A673 (cell line): ENCODE measurements at regions not wholly inside any gene's neighbourhood (a gene's known extent, or its start where the extent isn't known, plus 50 kb on each side); places are given as distances from the start of the nearest gene placed in this dataset.

Source experiments
- EZH2 ChIP-seq: fragments of 200-600 bp; sonication (generic); IDR thresholded peaks from 2 replicates; pipeline ENCODE4 v1.6.1; 2017; ENCODE audit warnings: borderline replicate concordance, low read depth, mild to moderate bottlenecking, mixed read lengths, antibody characterized with exemption, low read length; ENCODE audit not compliant: poor library complexity, severe bottlenecking
- TF ChIP-seq, protein P1 (sequence below): fragments of 300-800, 200-600 bp; sonication (generic); conservative IDR thresholded peaks from 2 replicates; pipeline ENCODE4 v1.5.1; 2017; ENCODE audit warnings: low read depth, mild to moderate bottlenecking, antibody characterized with exemption, low read length, moderate library complexity, mixed read lengths

DNA sequence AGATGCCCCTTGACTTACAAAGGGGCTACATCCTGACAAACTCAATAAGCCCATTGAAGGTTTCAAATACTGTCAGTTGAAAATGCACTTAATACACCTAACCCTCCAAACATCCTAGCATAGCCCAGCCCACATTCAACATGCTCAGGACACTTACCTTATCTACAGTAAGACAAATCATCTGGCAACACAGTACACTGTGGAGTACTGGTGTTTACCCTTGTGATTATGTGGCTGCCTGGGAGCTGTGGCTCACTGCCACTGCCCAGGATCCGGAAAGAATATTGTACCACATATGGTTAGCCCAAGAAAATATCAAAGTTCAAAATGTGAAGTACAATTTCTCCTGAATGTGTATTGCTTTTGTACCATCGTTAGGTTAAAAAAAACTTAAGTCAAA is 562.2 kb downstream of the HTR1A start:
- TF ChIP-seq, protein P1, sequence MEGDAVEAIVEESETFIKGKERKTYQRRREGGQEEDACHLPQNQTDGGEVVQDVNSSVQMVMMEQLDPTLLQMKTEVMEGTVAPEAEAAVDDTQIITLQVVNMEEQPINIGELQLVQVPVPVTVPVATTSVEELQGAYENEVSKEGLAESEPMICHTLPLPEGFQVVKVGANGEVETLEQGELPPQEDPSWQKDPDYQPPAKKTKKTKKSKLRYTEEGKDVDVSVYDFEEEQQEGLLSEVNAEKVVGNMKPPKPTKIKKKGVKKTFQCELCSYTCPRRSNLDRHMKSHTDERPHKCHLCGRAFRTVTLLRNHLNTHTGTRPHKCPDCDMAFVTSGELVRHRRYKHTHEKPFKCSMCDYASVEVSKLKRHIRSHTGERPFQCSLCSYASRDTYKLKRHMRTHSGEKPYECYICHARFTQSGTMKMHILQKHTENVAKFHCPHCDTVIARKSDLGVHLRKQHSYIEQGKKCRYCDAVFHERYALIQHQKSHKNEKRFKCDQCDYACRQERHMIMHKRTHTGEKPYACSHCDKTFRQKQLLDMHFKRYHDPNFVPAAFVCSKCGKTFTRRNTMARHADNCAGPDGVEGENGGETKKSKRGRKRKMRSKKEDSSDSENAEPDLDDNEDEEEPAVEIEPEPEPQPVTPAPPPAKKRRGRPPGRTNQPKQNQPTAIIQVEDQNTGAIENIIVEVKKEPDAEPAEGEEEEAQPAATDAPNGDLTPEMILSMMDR, result no peak
- TF ChIP-seq EZH2, result no peak
